Right atrium auricular region (tissue), 2 donors: ENCODE measurements at regions not wholly inside any gene's neighbourhood (a gene's known extent, or its start where the extent isn't known, plus 50 kb on each side); places are given as distances from the start of the nearest gene placed in this dataset.

Experiments
- DNase-seq: peaks from one replicate; pipeline ENCODE4 v3.0.0-alpha.2; 2019; ENCODE audit warnings: low spot score
- H3K27ac ChIP-seq, 2 donors: fragments of 200-600 bp; sonication (generic); 1 replicate in 1 of 2; 2 replicates in 1 of 2; pipeline ENCODE4 v1.5.1; 2016 to 2019
- H3K27me3 ChIP-seq, 2 donors: fragments of 200-600 bp; sonication (generic); one replicate each; pipeline versions ENCODE4 v1.5.1 to v1.6.0; 2017 to 2019
- H3K36me3 ChIP-seq: fragments of 200-600 bp; sonication (generic); one replicate; pipeline ENCODE4 v1.5.1; 2016
- H3K4me1 ChIP-seq, 2 donors: fragments of 200-600 bp; sonication (generic); one replicate each; pipeline versions ENCODE4 v1.5.1 to v1.6.0; 2017 to 2019
- H3K4me3 ChIP-seq, 2 donors: fragments of 200-600 bp; sonication (generic); 1 replicate in 1 of 2; 2 replicates in 1 of 2; pipeline ENCODE4 v1.5.1; 2017 to 2019; ENCODE audit warnings: mild to moderate bottlenecking in 1 of 2, moderate library complexity in 1 of 2
- H3K9me3 ChIP-seq, 2 donors: fragments of 200-600 bp; sonication (generic); one replicate each; pipeline ENCODE4 v1.5.1; 2019
- CTCF ChIP-seq, 2 donors: fragments of 200-600 bp; sonication (generic); IDR thresholded peaks; one replicate each; pipeline ENCODE4 v1.5.1; 2019; ENCODE audit warnings: antibody characterized with exemption in 2 of 2

GRCh38 chr18:73880387-73880786 lies 267.2 kb downstream of the FBXO15 start:
- no peak for TF ChIP-seq CTCF (IDR thresholded peaks at IDR 0.05)
- Histone ChIP-seq H3K9me3 (no peaks in the 10 kb centered on the region), H3K27me3 (no peaks in the 10 kb centered on the region), H3K4me3 (no peak overlapping the region), H3K36me3 (no peaks in the 10 kb centered on the region), H3K4me1 (no peaks in the 10 kb centered on the region), H3K27ac (no peak overlapping the region)
- no peak for DNase-seq

GRCh38 chr18:73879766-73880165 lies 267.9 kb downstream of the FBXO15 start:
- H3K4me3 ChIP-seq, result no peak overlapping the region
- H3K27me3 ChIP-seq, result no peaks in the 10 kb centered on the region
- no peak for TF ChIP-seq CTCF (IDR thresholded peaks at IDR 0.05)

GRCh38 chr18:73879328-73879727 lies 268.3 kb downstream of the FBXO15 start:
- Histone ChIP-seq H3K36me3 (no peaks in the 10 kb centered on the region), H3K9me3 (no peaks in the 10 kb centered on the region), H3K4me3 (no peak overlapping the region), H3K4me1 (no peaks in the 10 kb centered on the region), H3K27ac (no peak overlapping the region), H3K27me3 (no peaks in the 10 kb centered on the region)
- no peak for DNase-seq
- TF ChIP-seq CTCF (IDR thresholded peaks at IDR 0.05), result no peak

More at GRCh38 chr18:73879766-73880165, 267.9 kb downstream of the FBXO15 start:
- Histone ChIP-seq H3K27ac (no peak overlapping the region), H3K4me1 (no peaks in the 10 kb centered on the region), H3K9me3 (no peaks in the 10 kb centered on the region), H3K36me3 (no peaks in the 10 kb centered on the region)
- DNase-seq, result no peak

- H3K36me3 ChIP-seq, result no peaks in the 10 kb centered on the region
- H3K4me1 ChIP-seq, result no peaks in the 10 kb centered on the region
- no peaks in the 10 kb centered on the region for H3K9me3 ChIP-seq
- DNase-seq, result no peak
- no peak overlapping the region for H3K4me3 ChIP-seq
- no peaks in the 10 kb centered on the region for H3K27me3 ChIP-seq
- no peak overlapping the region for H3K27ac ChIP-seq
- no peak for TF ChIP-seq CTCF (IDR thresholded peaks at IDR 0.05)
These were observed 278.5 kb downstream of the FBXO15 start for GRCh38 chr18:73869182-73869581.

DNA sequence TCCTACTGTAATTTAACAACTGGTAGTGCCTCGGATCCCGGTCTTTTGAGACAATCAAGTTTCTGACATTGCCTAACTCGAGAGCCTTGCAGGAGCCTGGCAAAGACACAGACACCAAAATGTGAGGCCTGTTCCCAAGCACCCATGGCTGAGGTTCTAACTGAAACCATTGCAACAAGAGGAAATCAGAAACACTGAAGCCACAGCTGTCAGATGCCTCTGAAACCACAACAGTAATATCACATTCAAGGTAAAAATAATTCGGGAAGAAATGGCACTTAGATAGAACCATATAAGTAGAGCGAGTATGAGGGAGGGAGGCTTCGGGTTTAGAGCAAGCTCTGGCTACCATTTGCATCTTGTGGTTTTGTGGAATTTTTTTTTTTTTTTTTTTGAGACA lies 285.9 kb downstream of the FBXO15 start:
- Histone ChIP-seq H3K27me3 (no peaks in the 10 kb centered on the region), H3K4me3 (no peak overlapping the region), H3K36me3 (no peaks in the 10 kb centered on the region), H3K4me1 (no peaks in the 10 kb centered on the region), H3K27ac (no peak overlapping the region), H3K9me3 (no peaks in the 10 kb centered on the region)
- no peak for TF ChIP-seq CTCF (IDR thresholded peaks at IDR 0.05)
- DNase-seq, result no peak

DNA sequence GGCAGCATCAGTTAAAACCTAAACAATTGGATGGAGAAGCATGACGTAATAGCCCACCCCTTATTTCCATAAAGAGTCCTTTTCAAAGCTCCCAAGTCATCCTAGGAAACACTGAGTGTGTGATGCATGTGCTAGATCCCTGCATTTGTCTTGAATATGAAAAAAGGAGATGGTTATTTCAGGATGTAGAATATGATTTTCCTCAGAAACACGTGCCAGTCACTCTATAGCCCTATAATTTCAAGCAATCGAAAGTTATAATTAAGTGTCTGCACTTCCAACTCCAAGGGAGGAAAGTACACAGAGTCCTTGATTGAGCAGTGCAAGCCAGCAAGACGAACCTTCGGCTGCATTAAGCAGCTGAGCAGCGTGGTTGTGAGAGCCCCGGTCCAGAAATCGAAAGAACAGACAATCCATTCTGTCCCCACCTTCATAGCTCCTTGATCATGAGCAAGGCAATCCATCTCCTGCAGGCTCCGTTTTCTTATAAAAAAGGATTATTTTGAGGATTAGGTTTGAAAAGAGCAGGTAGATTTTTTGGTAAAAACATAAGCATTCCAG lies 287.7 kb downstream of the FBXO15 start:
- no peaks in the 10 kb centered on the region for H3K9me3 ChIP-seq
- H3K27me3 ChIP-seq, result no peaks in the 10 kb centered on the region
- TF ChIP-seq CTCF (IDR thresholded peaks at IDR 0.05), result no peak
- no peaks in the 10 kb centered on the region for H3K36me3 ChIP-seq
- no peak for DNase-seq
- H3K4me3 ChIP-seq, result no peak overlapping the region
- no peak overlapping the region for H3K27ac ChIP-seq
- H3K4me1 ChIP-seq, result no peaks in the 10 kb centered on the region
